Activated CD8-positive, alpha-beta T cell treated with anti-CD3 and anti-CD28 coated beads, Interleukin-2, amount 10 ng/mL, durations not matched to agents 7 days and 5 days (primary cell): ENCODE measurements at regions not wholly inside any gene's neighbourhood (a gene's known extent, or its start where the extent isn't known, plus 50 kb on each side); places are given as distances from the start of the nearest gene placed in this dataset.

ENCODE experiments used
- ATAC-seq: fragments of 150-1000 bp; cut with Tn5 transposase; one replicate; pipeline ENCODE4 v1.10.0; 2021; ENCODE audit warnings: moderate library complexity
- CTCF ChIA-PET: fragments of 350-600 bp; sonication (Branson Sonifier 250); formaldehyde crosslinking; loops from one replicate; lab custom pipeline; 2021; ENCODE audit warnings: antibody characterized with exemption; lab: Charles Lee
- POLR2A ChIA-PET: fragments of 350-600 bp; sonication (Branson Sonifier 250); formaldehyde crosslinking; loops from one replicate; lab custom pipeline; 2021; ENCODE audit warnings: antibody characterized with exemption; lab: Charles Lee
- DNase-seq: peaks from one replicate; pipeline ENCODE4 v3.0.0-alpha.2; 2020
- H3K27ac Mint-ChIP-seq: one replicate; pipeline ENCODE4 v1.8.0; 2021; ENCODE audit warnings: mild to moderate bottlenecking, mixed read lengths
- H3K27me3 Mint-ChIP-seq: one replicate; pipeline ENCODE4 v1.8.0; 2021; ENCODE audit warnings: low read depth, mixed read lengths
- H3K36me3 Mint-ChIP-seq: one replicate; pipeline ENCODE4 v1.8.0; 2021; ENCODE audit warnings: low read depth, mixed read lengths
- H3K4me1 Mint-ChIP-seq: one replicate; pipeline ENCODE4 v1.8.0; 2021; ENCODE audit warnings: low read depth, mixed read lengths
- H3K4me3 Mint-ChIP-seq: one replicate; pipeline ENCODE4 v1.8.0; 2021; ENCODE audit warnings: mild to moderate bottlenecking, mixed read lengths
- H3K9me3 Mint-ChIP-seq: one replicate; pipeline ENCODE4 v1.8.0; 2022; ENCODE audit warnings: mixed read lengths; ENCODE audit not compliant: insufficient read depth

- peaks cover 9% of the 10 kb centered on the region for H3K27me3 Mint-ChIP-seq
- no peaks in the 10 kb centered on the region for H3K36me3 Mint-ChIP-seq
- DNase-seq (no peak), ATAC-seq (no peak)
- no peak overlapping the region for H3K4me3 Mint-ChIP-seq
- no peaks in the 10 kb centered on the region for H3K9me3 Mint-ChIP-seq
- ChIA-PET CTCF (no interaction called here), POLR2A (no interaction called here)
- H3K4me1 Mint-ChIP-seq: no peaks in the 10 kb centered on the region
- H3K27ac Mint-ChIP-seq: no peak overlapping the region
These were observed 291.0 kb downstream of the IRF8 start for GRCh38 chr16:86189934-86190333.

DNA sequence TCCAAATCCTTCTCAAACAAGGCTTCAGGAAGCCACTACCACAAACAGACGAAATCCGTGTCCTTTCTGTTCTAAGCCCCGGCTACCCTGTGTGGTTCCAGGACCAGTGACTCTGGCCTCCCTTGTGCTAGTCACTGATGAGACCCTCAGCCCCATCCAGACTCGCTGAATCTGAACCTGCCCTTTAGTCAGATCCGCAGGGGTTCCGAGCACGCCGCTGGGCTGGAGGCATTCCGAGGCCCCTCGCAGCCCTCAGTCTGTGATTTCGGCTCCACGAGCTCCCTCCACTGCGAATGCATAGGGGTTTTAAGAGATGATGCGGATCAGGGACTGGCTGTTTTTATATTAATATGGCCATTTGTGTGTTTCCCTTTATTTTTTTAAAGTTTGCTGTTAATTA, 292.7 kb downstream of the IRF8 start:
- Mint-ChIP-seq H3K9me3 (no peaks in the 10 kb centered on the region), H3K4me1 (no peaks in the 10 kb centered on the region), H3K36me3 (no peaks in the 10 kb centered on the region), H3K27me3 (peaks cover 13% of the 10 kb centered on the region), H3K4me3 (no peak overlapping the region), H3K27ac (no peak overlapping the region)
- POLR2A ChIA-PET: no interaction called here
- no peak for ATAC-seq
- DNase-seq: no peak
- CTCF ChIA-PET: no interaction called here

- Mint-ChIP-seq H3K4me3 (no peak overlapping the region), H3K27ac (no peak overlapping the region), H3K4me1 (no peaks in the 10 kb centered on the region), H3K9me3 (no peaks in the 10 kb centered on the region), H3K36me3 (no peaks in the 10 kb centered on the region), H3K27me3 (peaks cover 31% of the 10 kb centered on the region)
- ChIA-PET POLR2A (no interaction called here), CTCF (no interaction called here)
- ATAC-seq (no peak), DNase-seq (no peak)
These were observed 294.7 kb downstream of the IRF8 start for GRCh38 chr16:86193528-86194193.

DNA sequence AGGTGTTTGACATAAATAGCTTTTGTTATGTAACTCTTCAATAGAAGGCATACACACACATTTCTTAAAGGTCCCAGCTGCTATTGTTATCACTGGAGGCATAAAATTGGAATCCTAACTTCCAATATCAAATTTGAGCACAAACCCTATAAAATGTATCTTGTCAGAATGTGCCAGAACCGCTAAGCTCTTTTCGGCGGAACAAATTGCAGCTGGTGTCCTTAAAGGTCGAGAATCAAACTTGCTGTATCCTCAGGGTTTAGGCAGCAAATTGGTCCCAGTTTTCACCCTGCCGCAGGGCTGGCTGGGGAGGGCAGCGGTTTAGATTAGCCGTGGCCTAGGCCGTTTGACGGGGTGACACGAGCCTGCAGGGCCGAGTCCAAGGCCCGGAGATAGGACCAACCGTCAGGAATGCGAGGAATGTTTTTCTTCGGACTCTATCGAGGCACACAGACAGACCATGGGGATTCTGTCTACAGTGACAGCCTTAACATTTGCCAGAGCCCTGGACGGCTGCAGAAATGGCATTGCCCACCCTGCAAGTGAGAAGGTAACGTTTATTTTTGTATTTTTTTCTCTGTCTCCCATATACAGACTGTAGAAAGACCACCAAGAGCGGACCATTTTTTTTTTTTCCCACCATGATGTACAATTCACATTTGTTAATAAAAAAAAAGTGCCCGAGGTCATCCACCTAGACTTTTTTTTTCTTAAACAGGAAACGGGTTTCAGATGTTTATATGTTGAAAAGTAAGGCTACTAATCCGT, 297.1 kb downstream of the IRF8 start:
- DNase-seq: no peak
- Mint-ChIP-seq H3K4me1 (no peaks in the 10 kb centered on the region), H3K27me3 (peaks cover 52% of the 10 kb centered on the region), H3K36me3 (no peaks in the 10 kb centered on the region), H3K4me3 (no peak overlapping the region), H3K9me3 (no peaks in the 10 kb centered on the region), H3K27ac (no peak overlapping the region)
- POLR2A ChIA-PET: no interaction called here
- CTCF ChIA-PET: no interaction called here
- no peak for ATAC-seq

DNA sequence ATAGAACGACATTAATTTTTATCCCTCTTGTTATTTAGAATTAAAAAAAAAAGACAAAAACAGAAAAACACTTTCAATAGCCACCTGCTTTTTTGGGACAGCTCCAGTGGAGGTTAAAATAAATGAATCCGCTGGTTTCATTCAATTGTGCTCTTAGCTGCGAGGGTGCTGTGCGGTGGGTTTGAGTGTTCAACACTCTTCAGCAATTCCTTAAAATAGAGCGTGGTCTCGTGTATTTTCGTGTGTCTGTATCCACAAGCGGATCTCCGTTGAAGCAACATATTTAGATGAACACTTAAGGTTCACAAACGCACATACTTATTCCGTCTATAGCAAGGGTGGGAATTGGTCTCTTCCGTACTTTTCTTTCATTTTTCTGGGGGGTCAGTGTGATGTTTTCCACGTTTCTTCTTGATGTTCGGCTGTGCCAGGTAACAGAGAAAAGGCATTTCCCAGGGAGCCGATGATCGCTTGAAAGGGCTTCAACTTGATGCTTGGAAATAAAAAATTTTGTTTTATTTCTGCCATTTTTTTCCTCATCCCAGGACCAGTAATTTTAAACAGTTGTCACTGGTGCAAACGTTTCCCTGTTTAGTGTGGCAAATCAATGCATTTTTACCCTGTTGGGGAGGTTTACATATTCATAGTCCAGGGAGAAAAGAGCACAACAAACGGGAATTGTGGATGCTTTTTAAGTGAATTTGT, 297.9 kb downstream of the IRF8 start:
- CTCF ChIA-PET: no interaction called here
- ATAC-seq (no peak), DNase-seq (no peak)
- Mint-ChIP-seq H3K36me3 (no peaks in the 10 kb centered on the region), H3K4me3 (no peak overlapping the region), H3K4me1 (no peaks in the 10 kb centered on the region), H3K27ac (no peak overlapping the region), H3K9me3 (no peaks in the 10 kb centered on the region), H3K27me3 (peaks cover 56% of the 10 kb centered on the region)
- POLR2A ChIA-PET: no interaction called here

GRCh38 chr16:86198206-86199118, 299.5 kb downstream of the IRF8 start:
- no peaks in the 10 kb centered on the region for H3K36me3 Mint-ChIP-seq
- ChIA-PET CTCF (no interaction called here), POLR2A (no interaction called here)
- ATAC-seq (no peak), DNase-seq (no peak)
- H3K4me1 Mint-ChIP-seq: no peaks in the 10 kb centered on the region
- H3K9me3 Mint-ChIP-seq: no peaks in the 10 kb centered on the region
- peaks cover 55% of the 10 kb centered on the region for H3K27me3 Mint-ChIP-seq
- no peak overlapping the region for H3K27ac Mint-ChIP-seq
- no peak overlapping the region for H3K4me3 Mint-ChIP-seq

DNA sequence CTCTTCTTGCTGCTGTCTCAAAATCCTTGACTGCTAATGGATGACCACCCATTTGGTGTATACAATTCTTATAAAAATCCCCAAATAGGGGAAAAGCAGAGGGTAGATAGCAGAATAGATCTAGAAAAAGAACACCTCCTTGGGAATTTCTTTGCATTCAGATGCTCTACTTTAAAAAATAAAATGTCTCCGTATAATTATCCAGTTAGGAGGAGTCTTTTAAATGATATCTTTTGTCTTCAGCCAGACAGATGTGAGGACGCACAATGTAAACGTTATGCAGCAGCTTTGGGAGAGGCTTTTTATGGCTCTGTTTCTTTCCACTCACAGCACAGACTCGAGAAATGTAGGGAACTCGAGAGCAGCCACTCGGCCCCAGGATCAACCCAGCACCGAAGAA, 300.2 kb downstream of the IRF8 start:
- ChIA-PET POLR2A (no interaction called here), CTCF (no interaction called here)
- H3K27me3 Mint-ChIP-seq: peaks cover 54% of the 10 kb centered on the region
- no peaks in the 10 kb centered on the region for H3K36me3 Mint-ChIP-seq
- no peak overlapping the region for H3K4me3 Mint-ChIP-seq
- DNase-seq: no peak
- ATAC-seq: no peak
- no peaks in the 10 kb centered on the region for H3K9me3 Mint-ChIP-seq
- no peaks in the 10 kb centered on the region for H3K4me1 Mint-ChIP-seq
- no peak overlapping the region for H3K27ac Mint-ChIP-seq

GRCh38 chr16:86199871-86200695, 301.1 kb downstream of the IRF8 start:
- ATAC-seq: no peak
- Mint-ChIP-seq H3K27ac (no peak overlapping the region), H3K4me1 (no peaks in the 10 kb centered on the region), H3K36me3 (no peaks in the 10 kb centered on the region), H3K9me3 (no peaks in the 10 kb centered on the region), H3K4me3 (no peak overlapping the region), H3K27me3 (peaks cover 50% of the 10 kb centered on the region)
- ChIA-PET CTCF (no interaction called here), POLR2A (no interaction called here)
- DNase-seq: no peak

DNA sequence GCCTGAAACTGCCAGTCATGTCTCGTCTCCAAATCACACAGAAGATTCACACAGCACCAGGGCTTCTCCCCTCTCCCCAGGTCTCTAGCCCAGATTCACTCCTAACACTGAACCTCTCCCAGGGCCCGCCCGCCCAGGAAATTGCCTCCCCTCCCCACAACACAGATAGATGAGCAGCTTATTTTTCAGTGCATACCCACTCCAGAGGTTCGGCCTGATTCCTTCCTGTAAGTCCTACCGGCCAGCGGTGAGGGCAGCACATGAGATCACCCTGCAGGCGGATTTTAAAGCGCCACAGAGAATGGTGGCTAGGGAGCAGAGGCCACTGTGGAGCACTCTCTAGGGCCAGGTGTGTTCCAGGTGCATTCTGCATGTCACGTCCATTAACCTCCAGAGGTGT, 301.8 kb downstream of the IRF8 start:
- H3K9me3 Mint-ChIP-seq: no peaks in the 10 kb centered on the region
- CTCF ChIA-PET: no interaction called here
- peaks cover 50% of the 10 kb centered on the region for H3K27me3 Mint-ChIP-seq
- no peak for DNase-seq
- no peak overlapping the region for H3K27ac Mint-ChIP-seq
- no peaks in the 10 kb centered on the region for H3K36me3 Mint-ChIP-seq
- no peak overlapping the region for H3K4me3 Mint-ChIP-seq
- no peaks in the 10 kb centered on the region for H3K4me1 Mint-ChIP-seq
- no peak for ATAC-seq
- POLR2A ChIA-PET: no interaction called here

DNA sequence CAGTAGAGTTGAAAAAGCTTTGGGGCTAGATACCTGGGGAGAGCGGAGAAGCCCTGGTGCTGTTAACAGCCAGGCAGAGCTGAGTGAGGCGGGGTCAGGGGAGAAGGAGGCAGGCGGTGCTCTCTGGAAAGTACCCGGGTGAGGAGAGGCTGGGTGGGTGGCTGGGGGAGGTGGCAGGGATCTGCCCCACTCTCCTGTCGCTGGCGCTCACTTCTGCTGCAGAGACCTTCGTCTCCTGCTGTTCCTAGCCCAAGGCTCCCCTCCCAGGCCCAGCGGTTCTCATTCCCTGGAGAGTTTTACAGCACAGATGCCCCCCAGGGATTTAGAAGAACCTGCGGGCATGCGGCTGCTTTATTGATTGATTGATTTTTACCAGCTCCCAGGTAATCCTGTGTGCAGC, 302.8 kb downstream of the IRF8 start:
- ChIA-PET CTCF (no interaction called here), POLR2A (no interaction called here)
- H3K4me1 Mint-ChIP-seq: no peaks in the 10 kb centered on the region
- no peak overlapping the region for H3K27ac Mint-ChIP-seq
- no peak for ATAC-seq
- no peak overlapping the region for H3K4me3 Mint-ChIP-seq
- DNase-seq: no peak
- H3K27me3 Mint-ChIP-seq: peaks cover 45% of the 10 kb centered on the region
- H3K9me3 Mint-ChIP-seq: no peaks in the 10 kb centered on the region
- H3K36me3 Mint-ChIP-seq: no peaks in the 10 kb centered on the region

GRCh38 chr16:86202267-86202666, 303.3 kb downstream of the IRF8 start:
- CTCF ChIA-PET: no interaction called here
- H3K4me1 Mint-ChIP-seq: no peaks in the 10 kb centered on the region

More at GRCh38 chr16:86202267-86202666, 303.3 kb downstream of the IRF8 start:
- DNase-seq (no peak), ATAC-seq (no peak)
- peaks cover 40% of the 10 kb centered on the region for H3K27me3 Mint-ChIP-seq
- H3K36me3 Mint-ChIP-seq: no peaks in the 10 kb centered on the region
- H3K4me3 Mint-ChIP-seq: no peak overlapping the region
- POLR2A ChIA-PET: no interaction called here
- H3K27ac Mint-ChIP-seq: no peak overlapping the region
- no peaks in the 10 kb centered on the region for H3K9me3 Mint-ChIP-seq
